HT-29 (cell line): ENCODE measurements at regions not wholly inside any gene's neighbourhood (a gene's known extent, or its start where the extent isn't known, plus 50 kb on each side); places are given as distances from the start of the nearest gene placed in this dataset.

Experiments used
- DNase-seq: peaks from one replicate; pipeline ENCODE4 v3.0.0-alpha.2; 2015; ENCODE audit warnings: low spot score

DNA sequence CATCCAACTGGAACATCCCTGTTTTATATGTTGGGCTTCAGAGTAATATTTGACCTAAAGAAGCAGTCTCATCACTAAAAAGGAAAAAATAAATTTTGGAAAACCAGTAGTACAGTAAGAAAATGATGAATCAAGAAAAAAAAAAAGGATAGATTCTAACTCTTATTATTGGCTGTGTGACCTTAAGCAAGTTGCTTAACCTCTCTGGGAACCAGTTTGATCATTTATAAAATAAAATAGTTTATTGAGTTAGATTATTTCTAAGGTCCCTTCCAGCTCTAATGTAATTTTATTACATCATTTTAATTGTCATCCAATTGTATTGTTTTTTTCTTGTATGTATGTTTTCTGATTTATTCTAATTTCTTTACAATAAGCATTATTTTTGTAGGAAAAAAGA lies 127.0 kb downstream of the PRELID2 start:
- no peak for DNase-seq

- DNase-seq = no peak
Observed at GRCh38 chr5:145704724-145705123, 130.4 kb downstream of the PRELID2 start.

GRCh38 chr5:145703856-145704255 lies 131.3 kb downstream of the PRELID2 start:
- DNase-seq = no peak

- DNase-seq = peak; percentile 23
Observed at GRCh38 chr5:145701404-145701803, 133.7 kb downstream of the PRELID2 start.

GRCh38 chr5:145699846-145700245 lies 135.3 kb downstream of the PRELID2 start:
- no peak for DNase-seq

GRCh38 chr5:145697251-145697990 lies 137.7 kb downstream of the PRELID2 start:
- DNase-seq = peak; percentile 55

GRCh38 chr5:145689235-145689634 lies 145.9 kb downstream of the PRELID2 start:
- no peak for DNase-seq

DNA sequence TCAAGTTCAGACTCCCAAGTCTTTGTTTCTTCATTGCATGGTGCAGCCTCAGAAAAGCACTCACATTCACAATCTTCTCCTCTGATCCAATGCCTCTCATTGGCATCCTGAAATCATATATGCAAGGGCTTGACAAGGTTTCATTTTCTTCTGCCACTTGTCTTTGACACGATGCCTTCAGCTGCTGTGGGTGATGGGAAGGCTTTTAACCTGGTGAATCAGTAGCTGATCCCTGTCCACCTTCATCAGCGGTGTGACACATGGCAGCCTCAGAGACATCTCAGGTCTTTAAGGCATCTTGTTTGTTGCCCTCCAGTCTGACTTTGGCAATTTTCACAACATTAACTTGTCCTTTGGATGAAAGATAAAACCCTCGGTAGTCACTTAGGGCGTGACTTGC lies 147.2 kb downstream of the PRELID2 start:
- DNase-seq = no peak

DNA sequence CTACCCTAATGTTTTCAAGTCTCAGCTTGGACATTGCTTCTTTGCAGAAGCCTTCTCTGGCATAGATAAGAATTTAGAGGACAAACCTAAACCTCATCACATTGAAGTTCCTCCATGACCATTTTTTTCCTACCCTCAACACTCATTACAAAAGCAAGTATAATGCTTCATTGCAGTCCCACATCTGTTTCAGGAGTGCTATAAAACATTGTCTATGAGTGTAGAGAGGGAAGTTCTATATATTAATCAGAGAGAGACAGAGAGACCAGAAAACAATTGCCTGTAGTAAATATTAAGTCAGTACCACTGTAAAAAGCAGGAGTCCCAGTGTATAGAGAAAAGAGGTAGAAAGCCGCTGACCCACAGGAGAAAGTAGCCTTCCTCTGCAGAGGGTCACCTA lies 149.7 kb downstream of the PRELID2 start:
- no peak for DNase-seq

GRCh38 chr5:145683431-145683830 lies 151.7 kb downstream of the PRELID2 start:
- no peak for DNase-seq

- DNase-seq = no peak
Observed at GRCh38 chr5:145682197-145682899, 152.8 kb downstream of the PRELID2 start.

DNA sequence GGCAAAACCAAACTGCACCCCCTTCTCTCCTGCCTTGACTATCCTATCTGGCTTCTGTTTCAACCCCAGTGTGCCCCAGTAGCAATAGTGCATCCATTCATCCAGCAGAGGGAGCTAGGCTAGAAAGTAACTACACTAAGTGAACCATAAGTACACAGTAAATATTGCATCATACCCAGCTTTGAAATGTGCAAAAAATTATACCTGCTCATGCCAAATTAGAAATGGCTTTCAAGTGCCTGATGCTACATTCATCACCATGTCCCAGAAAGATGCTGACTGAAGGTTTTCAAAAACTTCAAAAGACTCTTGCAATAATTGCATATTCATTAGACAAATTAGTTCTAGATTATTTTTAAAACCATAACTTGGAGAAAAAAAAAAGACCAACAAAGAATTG lies 153.5 kb downstream of the PRELID2 start:
- DNase-seq = peak; percentile 80

- no peak for DNase-seq
Observed at GRCh38 chr5:145681216-145681615, 153.9 kb downstream of the PRELID2 start.

DNA sequence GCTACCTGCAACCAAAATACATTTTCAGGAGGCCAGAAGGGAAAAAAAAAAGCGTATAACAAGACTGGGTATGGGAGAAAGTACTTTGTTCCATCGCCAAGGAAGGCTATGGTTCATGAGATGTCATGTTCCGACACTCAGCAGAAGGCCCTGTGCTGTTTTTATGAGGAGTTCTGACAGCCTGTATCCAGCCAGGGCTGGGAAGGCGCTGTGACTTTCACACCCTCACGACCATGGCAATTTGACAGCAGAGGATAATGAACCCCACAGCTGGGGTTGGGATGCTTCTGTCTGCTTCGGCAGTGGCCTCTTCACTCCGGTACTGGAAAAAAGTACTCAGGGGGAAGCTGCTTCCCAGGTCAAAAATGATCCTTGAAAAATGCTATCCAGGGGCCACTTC lies 154.4 kb downstream of the PRELID2 start:
- DNase-seq = no peak

DNA sequence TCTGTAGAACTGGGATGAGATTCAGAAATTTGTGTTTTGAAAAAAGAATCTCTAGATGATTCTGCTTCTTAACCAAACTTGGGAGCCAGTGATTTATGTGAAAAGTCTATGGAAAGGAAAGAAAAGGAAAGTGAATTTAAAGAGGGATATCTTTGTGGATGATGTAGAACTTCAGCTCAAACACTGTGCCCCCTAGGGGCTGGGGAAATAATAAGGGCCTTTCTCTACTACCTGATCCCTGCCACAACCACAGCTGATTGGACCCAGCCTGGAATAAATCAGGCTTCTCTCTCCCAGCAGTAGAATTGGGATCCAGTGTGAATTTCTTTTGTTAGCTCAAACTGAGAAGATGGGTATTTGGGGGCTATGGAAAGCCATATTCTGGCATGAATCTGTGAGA lies 155.0 kb downstream of the PRELID2 start:
- peak; percentile 24 for DNase-seq

DNA sequence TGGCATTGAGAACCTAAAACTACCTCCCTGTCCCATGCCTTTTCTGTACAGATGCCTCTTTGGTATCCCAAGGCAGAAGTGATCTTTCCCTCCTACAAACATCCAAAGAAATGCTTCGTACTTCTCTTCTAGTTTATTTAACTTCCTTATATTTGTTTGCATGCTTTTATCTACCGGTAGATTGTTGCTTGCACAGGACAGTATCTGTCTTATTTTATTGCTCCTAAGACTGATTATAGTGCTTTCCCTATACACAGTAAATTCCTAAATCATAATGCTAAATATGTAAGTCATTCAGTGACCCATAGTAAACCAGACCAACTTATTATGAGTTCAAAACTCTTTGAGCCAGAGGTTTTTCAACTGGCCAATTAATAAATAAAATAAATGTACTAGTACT lies 156.9 kb downstream of the PRELID2 start:
- DNase-seq = no peak

- DNase-seq = no peak
Observed at GRCh38 chr5:145673786-145674185, 161.4 kb downstream of the PRELID2 start.

GRCh38 chr5:145668714-145669113 lies 166.4 kb downstream of the PRELID2 start:
- peak; percentile 51 for DNase-seq

DNA sequence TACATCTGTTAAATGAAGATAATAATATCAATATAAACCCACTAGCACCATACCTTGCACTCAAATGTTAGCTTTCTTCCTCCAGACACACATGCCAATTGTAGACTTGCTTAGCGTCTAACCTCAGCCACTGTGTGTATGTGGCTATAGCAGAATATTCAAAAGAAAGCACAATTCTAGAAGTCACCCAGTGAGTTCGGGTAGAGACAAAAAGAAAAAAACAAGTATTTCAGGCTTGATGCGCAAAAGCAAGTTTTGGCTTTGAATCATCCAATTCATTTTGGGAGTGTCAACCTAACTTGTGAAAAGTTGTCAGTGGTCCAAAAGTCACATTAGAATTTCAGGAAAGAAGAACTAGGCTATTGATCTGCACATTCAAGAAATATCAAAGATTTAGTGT lies 167.4 kb downstream of the PRELID2 start:
- no peak for DNase-seq

GRCh38 chr5:145666591-145666990 lies 168.6 kb downstream of the PRELID2 start:
- DNase-seq = no peak

- DNase-seq = no peak
Observed at GRCh38 chr5:145661737-145662485, 173.2 kb downstream of the PRELID2 start.

GRCh38 chr5:145660897-145661640 lies 174.1 kb downstream of the PRELID2 start:
- no peak for DNase-seq
